ENCODE measurements at regions not wholly inside any gene's neighbourhood (a gene's known extent, or its start where the extent isn't known, plus 50 kb on each side); places are given as distances from the start of the nearest gene placed in this dataset.
A peak's percentile ranks its signal among the peaks of the same experiment; 100 is the strongest.

DNA sequence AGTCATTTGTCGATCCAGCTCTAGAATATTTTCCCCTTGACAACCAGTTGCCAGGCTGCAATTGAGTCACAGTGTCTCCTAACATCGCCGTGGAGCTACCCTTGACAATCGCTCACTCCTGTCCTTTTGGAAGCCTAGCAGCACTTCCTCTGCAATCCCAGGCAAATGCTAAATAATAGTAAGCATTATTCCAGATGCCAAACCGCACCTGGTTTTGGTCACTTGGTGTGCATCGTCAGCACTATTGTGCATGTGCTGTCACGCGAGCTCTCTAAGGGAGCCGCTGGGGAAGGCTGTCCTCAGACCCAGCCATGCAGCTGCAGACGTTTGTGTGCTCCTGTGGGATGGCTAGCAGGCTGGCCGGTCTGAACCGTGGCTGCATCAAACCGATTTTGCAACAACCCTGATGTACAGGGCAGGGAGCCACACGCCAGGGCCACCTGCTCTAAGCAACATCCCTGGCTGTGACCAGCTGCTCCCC is 549.5 kb upstream of the ID2 start:
- peak overlapping the region; percentile 7 for H3K4me2 ChIP-seq (ENCODE audit: low read length)
- peaks cover 7% of the 10 kb centered on the region for H3K4me1 ChIP-seq (ENCODE audit: control insufficient read depth, insufficient read depth, low read length)
- no peaks in the 10 kb centered on the region for H3K36me3 ChIP-seq (ENCODE audit: insufficient read depth, low read length)
- no peaks in the 10 kb centered on the region for H3K27me3 ChIP-seq (ENCODE audit: control insufficient read depth, insufficient read depth, low read length)
- H3K9me3 ChIP-seq (replicated peaks; ENCODE audit: low read length): no peaks in the 10 kb centered on the region
- no peak overlapping the region for H3K4me3 ChIP-seq (ENCODE audit: low read length)
- H3K9ac ChIP-seq (ENCODE audit: low read depth, low read length): no peak overlapping the region

DNA sequence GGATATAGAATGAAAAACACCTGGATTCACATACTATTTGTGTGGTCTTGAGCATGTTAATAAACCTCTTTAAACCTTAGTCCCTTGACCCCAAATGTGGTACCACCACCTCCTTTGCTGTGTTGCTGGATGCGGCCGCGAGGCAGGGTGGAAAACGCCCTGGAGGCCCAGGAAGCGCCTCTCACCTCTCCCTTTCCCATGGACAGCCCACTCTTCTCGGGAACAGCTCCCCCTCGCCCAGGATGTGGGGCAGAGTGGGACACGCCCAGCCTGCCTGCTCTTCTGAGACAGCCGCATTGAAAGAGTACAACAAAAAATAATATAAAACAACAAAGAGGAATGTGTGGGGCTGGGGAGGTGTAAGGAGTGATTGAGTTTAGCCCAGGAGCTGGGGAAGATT is 549.0 kb upstream of the ID2 start:
- Histone ChIP-seq H3K4me3 (ENCODE audit: low read length) (no peak overlapping the region), H3K27me3 (ENCODE audit: control insufficient read depth, insufficient read depth, low read length) (no peaks in the 10 kb centered on the region), H3K36me3 (ENCODE audit: insufficient read depth, low read length) (no peaks in the 10 kb centered on the region), H3K9me3 (replicated peaks; ENCODE audit: low read length) (no peaks in the 10 kb centered on the region), H3K4me1 (ENCODE audit: control insufficient read depth, insufficient read depth, low read length) (peaks cover 7% of the 10 kb centered on the region), H3K4me2 (ENCODE audit: low read length) (no peak overlapping the region), H3K9ac (ENCODE audit: low read depth, low read length) (no peak overlapping the region)

DNA sequence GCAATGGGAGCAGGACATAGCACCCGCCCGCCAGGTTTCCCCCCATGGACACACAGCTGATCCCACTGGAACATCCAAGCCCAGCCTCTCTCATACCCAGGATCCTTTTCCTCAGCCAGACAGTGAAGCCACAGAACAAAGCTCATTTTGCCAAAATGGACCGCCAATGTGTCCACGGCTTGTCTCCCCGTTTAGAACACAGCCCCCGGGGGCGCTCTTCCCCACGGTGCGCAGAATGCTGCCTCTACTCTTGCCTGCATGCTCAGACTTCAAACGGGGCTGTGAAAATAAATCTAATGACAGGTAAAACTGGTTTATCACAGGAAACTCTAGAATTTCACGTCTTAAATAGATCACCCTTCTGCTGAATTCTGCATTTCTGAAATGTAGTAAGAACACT is 548.5 kb upstream of the ID2 start:
- H3K4me3 ChIP-seq (ENCODE audit: low read length): no peak overlapping the region
- peaks cover 7% of the 10 kb centered on the region for H3K4me1 ChIP-seq (ENCODE audit: control insufficient read depth, insufficient read depth, low read length)
- no peak overlapping the region for H3K4me2 ChIP-seq (ENCODE audit: low read length)
- no peaks in the 10 kb centered on the region for H3K27me3 ChIP-seq (ENCODE audit: control insufficient read depth, insufficient read depth, low read length)
- H3K9me3 ChIP-seq (replicated peaks; ENCODE audit: low read length): no peaks in the 10 kb centered on the region
- no peak overlapping the region for H3K9ac ChIP-seq (ENCODE audit: low read depth, low read length)
- no peaks in the 10 kb centered on the region for H3K36me3 ChIP-seq (ENCODE audit: insufficient read depth, low read length)

DNA sequence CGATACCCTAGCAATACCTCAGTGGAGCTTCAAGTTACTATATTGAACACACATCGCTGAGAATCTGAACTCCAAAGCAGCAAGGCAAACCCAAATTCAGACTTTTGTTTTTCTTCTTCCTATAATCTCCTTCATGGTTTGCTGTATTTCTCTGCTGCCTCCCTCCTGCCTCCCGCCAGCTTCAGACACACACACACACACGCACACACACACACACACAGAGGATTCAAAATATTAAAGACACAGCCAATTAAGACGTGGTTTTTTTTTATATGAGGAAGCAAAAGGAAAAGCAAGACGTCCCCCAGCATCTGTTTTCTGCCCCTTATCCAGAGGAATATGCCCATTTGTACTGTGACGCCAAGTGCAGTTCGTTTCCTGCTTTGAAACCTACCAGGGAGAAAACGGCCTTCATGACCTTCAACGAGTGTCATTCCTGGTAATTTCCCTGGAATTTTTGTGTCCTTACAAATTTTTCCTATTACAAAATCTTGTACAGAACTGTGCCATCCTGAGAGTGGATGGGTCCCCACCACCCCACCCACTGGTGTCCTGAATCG is 547.9 kb upstream of the ID2 start:
- Histone ChIP-seq H3K4me2 (ENCODE audit: low read length) (no peak overlapping the region), H3K36me3 (ENCODE audit: insufficient read depth, low read length) (no peaks in the 10 kb centered on the region), H3K27me3 (ENCODE audit: control insufficient read depth, insufficient read depth, low read length) (no peaks in the 10 kb centered on the region), H3K9ac (ENCODE audit: low read depth, low read length) (no peak overlapping the region), H3K9me3 (replicated peaks; ENCODE audit: low read length) (no peaks in the 10 kb centered on the region), H3K4me1 (ENCODE audit: control insufficient read depth, insufficient read depth, low read length) (peaks cover 10% of the 10 kb centered on the region), H3K4me3 (ENCODE audit: low read length) (no peak overlapping the region)

DNA sequence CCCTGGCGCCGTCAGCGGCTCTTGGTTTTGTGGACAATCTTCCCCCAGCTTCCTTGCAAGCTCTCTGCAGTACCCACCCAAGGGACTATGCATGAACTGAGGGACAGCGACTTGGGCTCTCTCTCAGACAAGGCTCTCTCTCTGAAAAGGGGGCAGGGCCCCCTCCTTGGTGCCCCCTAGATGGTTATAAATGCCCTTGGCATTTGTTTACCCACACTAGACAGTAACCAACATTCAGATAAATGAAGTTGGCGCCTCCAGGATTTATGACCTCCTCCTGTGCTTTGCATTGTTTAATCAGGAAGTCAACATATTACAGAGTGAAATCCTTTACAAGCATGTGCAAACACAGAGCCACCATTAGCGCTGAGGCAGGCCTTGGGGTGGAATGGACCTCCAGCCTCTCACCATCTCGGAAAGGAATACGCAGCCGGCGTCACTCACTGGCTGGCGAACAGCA is 547.4 kb upstream of the ID2 start:
- no peak overlapping the region for H3K9ac ChIP-seq (ENCODE audit: low read depth, low read length)
- H3K4me2 ChIP-seq (ENCODE audit: low read length): no peak overlapping the region
- no peaks in the 10 kb centered on the region for H3K36me3 ChIP-seq (ENCODE audit: insufficient read depth, low read length)
- H3K27me3 ChIP-seq (ENCODE audit: control insufficient read depth, insufficient read depth, low read length): no peaks in the 10 kb centered on the region
- H3K9me3 ChIP-seq (replicated peaks; ENCODE audit: low read length): no peaks in the 10 kb centered on the region
- peaks cover 13% of the 10 kb centered on the region for H3K4me1 ChIP-seq (ENCODE audit: control insufficient read depth, insufficient read depth, low read length)
- H3K4me3 ChIP-seq (ENCODE audit: low read length): no peak overlapping the region

DNA sequence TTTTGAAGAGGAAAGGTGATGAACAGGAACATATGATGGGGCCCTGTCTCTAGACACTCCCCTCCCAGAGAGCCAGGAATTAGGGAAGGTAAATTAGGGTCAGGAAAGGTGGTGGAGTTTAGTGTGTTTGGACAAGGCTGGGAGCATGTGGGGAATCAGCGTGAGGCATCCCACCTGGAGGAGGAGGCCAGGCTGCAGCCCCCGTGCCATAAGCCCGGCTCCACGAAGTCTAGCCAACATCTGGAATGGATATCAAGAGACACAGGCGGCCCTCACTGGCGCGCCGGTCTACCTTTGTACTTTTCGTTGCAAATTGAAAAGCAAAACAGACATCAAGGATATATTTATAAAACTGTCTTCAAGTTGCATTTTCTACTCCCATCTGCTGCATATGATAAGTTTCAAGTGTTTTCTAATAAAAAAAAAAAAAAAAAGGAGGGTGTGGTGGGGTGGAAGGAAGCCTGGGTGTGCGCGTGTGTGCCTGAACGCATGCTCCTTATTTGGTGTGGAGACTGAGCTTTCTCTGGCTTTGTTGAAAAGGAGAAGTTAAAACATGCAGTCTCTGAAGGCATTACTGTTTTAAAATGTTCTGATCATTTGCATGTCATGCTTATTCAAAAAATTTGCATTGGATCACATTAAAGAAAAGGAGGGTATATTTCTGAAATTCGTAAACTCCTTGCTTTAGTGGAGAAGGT is 546.7 kb upstream of the ID2 start:
- H3K9ac ChIP-seq (ENCODE audit: low read depth, low read length): no peak overlapping the region
- no peaks in the 10 kb centered on the region for H3K27me3 ChIP-seq (ENCODE audit: control insufficient read depth, insufficient read depth, low read length)
- H3K9me3 ChIP-seq (replicated peaks; ENCODE audit: low read length): no peaks in the 10 kb centered on the region
- no peaks in the 10 kb centered on the region for H3K36me3 ChIP-seq (ENCODE audit: insufficient read depth, low read length)
- H3K4me2 ChIP-seq (ENCODE audit: low read length): no peak overlapping the region
- H3K4me3 ChIP-seq (ENCODE audit: low read length): no peak overlapping the region
- H3K4me1 ChIP-seq (ENCODE audit: control insufficient read depth, insufficient read depth, low read length): peaks cover 16% of the 10 kb centered on the region

DNA sequence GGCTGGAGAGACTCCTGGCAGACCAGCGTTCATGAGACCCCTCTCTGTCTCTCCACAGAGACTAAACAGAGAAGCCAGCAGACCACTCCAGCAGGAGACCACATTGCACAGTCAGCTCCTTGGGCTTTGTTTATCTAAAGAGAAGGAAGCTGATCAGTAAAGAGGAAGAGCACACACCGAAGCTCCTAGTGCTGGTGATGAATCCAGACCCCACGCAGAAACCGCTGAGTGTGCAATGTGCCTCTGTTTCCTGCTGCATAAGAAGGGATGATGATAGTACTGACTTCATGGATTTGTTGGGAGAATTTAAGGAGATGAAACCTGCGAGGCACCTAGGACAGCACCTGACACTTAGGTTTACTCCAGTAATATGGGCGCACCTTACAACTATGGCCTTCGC is 544.1 kb upstream of the ID2 start:
- H3K9ac ChIP-seq (ENCODE audit: low read depth, low read length): no peak overlapping the region
- H3K36me3 ChIP-seq (ENCODE audit: insufficient read depth, low read length): no peaks in the 10 kb centered on the region
- no peak overlapping the region for H3K4me2 ChIP-seq (ENCODE audit: low read length)
- peaks cover 10% of the 10 kb centered on the region for H3K4me1 ChIP-seq (ENCODE audit: control insufficient read depth, insufficient read depth, low read length)
- no peak overlapping the region for H3K4me3 ChIP-seq (ENCODE audit: low read length)
- H3K27me3 ChIP-seq (ENCODE audit: control insufficient read depth, insufficient read depth, low read length): no peaks in the 10 kb centered on the region
- H3K9me3 ChIP-seq (replicated peaks; ENCODE audit: low read length): no peaks in the 10 kb centered on the region

DNA sequence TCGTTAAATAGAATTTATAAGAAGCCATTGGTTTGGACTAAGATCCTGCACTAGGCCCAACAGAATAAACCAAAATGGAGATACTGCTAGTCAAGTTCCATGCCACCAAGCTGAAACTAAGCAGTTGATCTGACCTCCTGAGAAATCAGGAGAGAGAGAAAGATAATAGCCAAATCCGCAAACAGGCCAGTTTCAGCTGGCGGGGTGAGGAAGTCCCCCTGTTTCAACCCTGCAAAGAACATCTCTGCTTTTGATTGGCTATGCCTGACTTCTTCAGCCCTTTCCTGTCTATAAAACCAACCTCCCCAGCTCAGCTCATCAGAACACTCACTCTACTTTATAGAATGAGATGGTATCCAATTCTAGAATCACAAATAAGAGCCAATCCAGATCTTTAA is 543.3 kb upstream of the ID2 start:
- Histone ChIP-seq H3K9ac (ENCODE audit: low read depth, low read length) (no peak overlapping the region), H3K4me3 (ENCODE audit: low read length) (no peak overlapping the region), H3K4me2 (ENCODE audit: low read length) (no peak overlapping the region), H3K4me1 (ENCODE audit: control insufficient read depth, insufficient read depth, low read length) (peaks cover 10% of the 10 kb centered on the region), H3K9me3 (replicated peaks; ENCODE audit: low read length) (no peaks in the 10 kb centered on the region), H3K27me3 (ENCODE audit: control insufficient read depth, insufficient read depth, low read length) (no peaks in the 10 kb centered on the region), H3K36me3 (ENCODE audit: insufficient read depth, low read length) (no peaks in the 10 kb centered on the region)

DNA sequence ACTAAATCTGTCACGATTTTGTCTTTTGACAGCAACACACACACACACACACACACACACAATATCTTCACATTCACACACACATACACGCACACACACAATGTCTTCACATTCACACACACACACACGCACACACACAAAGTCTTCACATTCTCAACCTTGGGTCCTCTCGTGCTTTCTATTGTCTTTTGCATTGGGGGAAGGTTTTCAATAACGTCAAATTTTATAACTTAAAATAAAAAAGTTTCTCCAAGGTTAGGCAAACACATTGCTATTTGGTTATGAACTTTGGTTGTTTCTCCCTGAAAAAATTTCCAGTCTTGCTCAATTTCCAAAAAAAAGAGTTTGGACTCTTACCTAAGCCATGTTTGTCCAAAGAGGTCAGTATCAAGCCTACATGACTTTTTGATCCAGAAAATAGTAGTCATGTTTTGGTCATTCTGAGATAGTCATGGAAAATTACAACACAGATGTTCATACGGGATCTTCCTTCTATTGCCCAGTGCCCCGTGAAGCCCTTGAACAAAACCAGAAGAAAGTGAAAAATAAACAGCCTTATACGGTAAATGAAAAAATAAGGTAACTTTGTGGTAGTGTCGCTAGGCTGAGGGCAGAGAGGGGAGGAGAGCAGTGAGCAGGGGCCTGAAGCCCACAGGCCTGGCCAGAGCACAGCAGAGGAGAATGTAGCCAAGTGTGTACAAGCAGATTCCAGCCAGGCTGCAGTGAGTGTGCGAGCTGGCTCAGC is 542.8 kb upstream of the ID2 start:
- no peaks in the 10 kb centered on the region for H3K27me3 ChIP-seq (ENCODE audit: control insufficient read depth, insufficient read depth, low read length)
- H3K4me3 ChIP-seq (ENCODE audit: low read length): no peak overlapping the region
- no peak overlapping the region for H3K9ac ChIP-seq (ENCODE audit: low read depth, low read length)

DNA sequence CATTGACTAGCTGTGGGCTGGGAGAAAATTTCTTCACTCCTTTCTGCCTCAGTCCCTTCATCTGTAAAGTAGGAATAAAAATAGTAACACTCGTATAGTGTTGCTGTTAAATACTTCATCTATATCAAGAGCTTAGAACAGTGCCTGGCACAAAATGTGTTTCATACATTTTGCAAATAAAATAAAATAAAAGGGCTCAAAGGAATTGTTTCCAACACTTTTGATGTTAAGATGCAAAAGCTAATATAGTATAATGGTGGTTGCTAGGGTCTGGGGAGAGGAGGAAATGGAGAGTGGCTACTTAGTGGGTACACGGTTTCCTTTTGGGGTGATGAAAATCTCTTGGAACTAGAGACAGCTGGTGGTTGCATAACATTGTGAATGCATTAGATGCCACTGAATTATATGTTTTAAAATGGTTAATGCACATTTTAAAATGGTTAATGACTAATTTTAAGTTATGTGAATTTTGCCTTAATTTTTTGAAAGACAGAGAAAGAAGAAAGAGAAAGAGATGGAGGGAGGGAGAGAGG is 542.1 kb upstream of the ID2 start:
- no peak overlapping the region for H3K4me2 ChIP-seq (ENCODE audit: low read length)
- H3K9ac ChIP-seq (ENCODE audit: low read depth, low read length): no peak overlapping the region
- H3K4me1 ChIP-seq (ENCODE audit: control insufficient read depth, insufficient read depth, low read length): peaks cover 16% of the 10 kb centered on the region
- no peak overlapping the region for H3K4me3 ChIP-seq (ENCODE audit: low read length)
- H3K27me3 ChIP-seq (ENCODE audit: control insufficient read depth, insufficient read depth, low read length): no peaks in the 10 kb centered on the region
- H3K9me3 ChIP-seq (replicated peaks; ENCODE audit: low read length): no peaks in the 10 kb centered on the region
- no peaks in the 10 kb centered on the region for H3K36me3 ChIP-seq (ENCODE audit: insufficient read depth, low read length)

More for the DNA sequence above, 542.8 kb upstream of the ID2 start:
- H3K9me3 ChIP-seq (replicated peaks; ENCODE audit: low read length): no peaks in the 10 kb centered on the region
- peaks cover 10% of the 10 kb centered on the region for H3K4me1 ChIP-seq (ENCODE audit: control insufficient read depth, insufficient read depth, low read length)
- H3K4me2 ChIP-seq (ENCODE audit: low read length): no peak overlapping the region
- no peaks in the 10 kb centered on the region for H3K36me3 ChIP-seq (ENCODE audit: insufficient read depth, low read length)

DNA sequence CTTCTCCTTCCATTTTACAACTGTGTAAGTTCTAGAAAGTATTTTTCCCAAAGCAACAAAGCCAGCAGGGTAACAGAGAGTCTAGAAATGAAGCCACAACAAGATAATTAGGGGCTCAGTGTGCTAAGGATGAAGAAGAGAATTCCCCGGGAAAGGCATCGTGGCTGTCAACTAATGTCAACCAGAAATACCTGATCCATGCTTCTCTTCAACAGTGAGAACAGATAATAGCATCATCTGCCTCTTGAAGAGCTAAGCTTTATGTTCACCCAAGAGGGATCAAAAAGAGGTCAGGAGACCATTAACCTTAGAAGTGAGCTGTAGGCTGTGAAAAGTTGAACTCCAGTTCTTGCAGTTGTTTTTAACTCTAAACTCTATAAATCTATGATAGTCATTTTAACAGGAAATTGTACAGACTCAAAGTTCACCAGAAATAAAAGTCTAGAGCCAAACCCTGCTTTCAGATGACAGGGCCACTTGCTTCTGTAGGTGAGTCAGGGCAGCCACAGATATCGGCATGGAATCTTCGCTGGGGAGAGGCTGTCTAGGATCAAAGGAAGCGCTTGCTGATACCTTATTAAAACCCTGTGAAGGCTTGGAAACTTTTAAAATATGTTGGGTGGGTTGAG is 540.7 kb upstream of the ID2 start:
- no peaks in the 10 kb centered on the region for H3K36me3 ChIP-seq (ENCODE audit: insufficient read depth, low read length)
- no peaks in the 10 kb centered on the region for H3K27me3 ChIP-seq (ENCODE audit: control insufficient read depth, insufficient read depth, low read length)
- H3K4me1 ChIP-seq (ENCODE audit: control insufficient read depth, insufficient read depth, low read length): peaks cover 24% of the 10 kb centered on the region
- H3K4me3 ChIP-seq (ENCODE audit: low read length): no peak overlapping the region
- no peak overlapping the region for H3K9ac ChIP-seq (ENCODE audit: low read depth, low read length)
- H3K9me3 ChIP-seq (replicated peaks; ENCODE audit: low read length): no peaks in the 10 kb centered on the region
- H3K4me2 ChIP-seq (ENCODE audit: low read length): no peak overlapping the region

Data from skeletal muscle satellite cell (primary cell).